NCI-H774 (cell line): ENCODE measurements at regions not wholly inside any gene's neighbourhood (a gene's known extent, or its start where the extent isn't known, plus 50 kb on each side); places are given as distances from the start of the nearest gene placed in this dataset.

ENCODE experiments used
- DNase-seq: peaks from one replicate; lab custom pipeline; 2025; lab: John Stamatoyannopoulos, UW

- DNase-seq: no peak
Observed at GRCh38 chr2:140061240-140061639, 1281.0 kb upstream of the NXPH2 start.

- no peak for DNase-seq
Observed at GRCh38 chr2:140057928-140058327, 1277.7 kb upstream of the NXPH2 start.

- no peak for DNase-seq
Observed at GRCh38 chr2:140041811-140042210, 1261.6 kb upstream of the NXPH2 start.

- DNase-seq: no peak
Observed at GRCh38 chr2:140041239-140041638, 1261.0 kb upstream of the NXPH2 start.

- no peak for DNase-seq
Observed at GRCh38 chr2:140033638-140034037, 1253.4 kb upstream of the NXPH2 start.

GRCh38 chr2:140027966-140028365, 1247.8 kb upstream of the NXPH2 start:
- DNase-seq: no peak

DNA sequence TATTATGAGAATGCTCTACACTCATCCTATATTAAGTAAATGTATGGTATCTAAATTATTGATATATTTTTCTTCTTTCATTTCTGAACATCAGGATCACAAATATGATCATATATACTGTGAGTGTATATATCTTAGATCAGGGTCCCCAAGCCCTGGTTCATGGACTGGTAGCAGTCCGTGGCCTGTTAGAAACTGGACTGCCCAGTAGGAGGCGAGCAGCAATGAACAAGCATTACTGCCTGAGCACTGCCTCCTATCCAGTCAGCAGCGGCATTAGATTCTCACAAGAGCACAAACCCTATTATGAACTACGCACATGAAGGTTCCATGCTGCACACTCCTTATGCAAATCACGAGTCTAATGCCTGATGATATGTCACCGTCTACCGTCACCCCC, 1247.1 kb upstream of the NXPH2 start:
- DNase-seq: no peak

GRCh38 chr2:140023291-140023690, 1243.1 kb upstream of the NXPH2 start:
- no peak for DNase-seq

GRCh38 chr2:140018541-140018940, 1238.4 kb upstream of the NXPH2 start:
- DNase-seq: no peak

DNA sequence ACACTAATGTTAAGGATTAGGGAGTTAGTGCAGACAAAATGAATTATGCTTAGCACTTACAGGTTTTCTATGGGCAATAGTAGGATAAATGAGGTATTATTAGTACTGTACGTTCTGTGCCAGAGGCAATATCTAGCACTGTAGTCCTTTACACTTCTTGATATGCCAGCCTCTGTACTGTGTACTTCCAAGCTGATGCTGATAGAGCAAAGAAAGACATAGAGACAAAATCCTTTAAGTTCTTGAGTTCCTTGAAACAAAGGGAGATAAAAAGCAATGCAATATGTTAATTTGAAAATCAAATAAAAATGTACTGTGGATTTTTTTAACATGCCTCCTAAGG, 1234.0 kb upstream of the NXPH2 start:
- no peak for DNase-seq

DNA sequence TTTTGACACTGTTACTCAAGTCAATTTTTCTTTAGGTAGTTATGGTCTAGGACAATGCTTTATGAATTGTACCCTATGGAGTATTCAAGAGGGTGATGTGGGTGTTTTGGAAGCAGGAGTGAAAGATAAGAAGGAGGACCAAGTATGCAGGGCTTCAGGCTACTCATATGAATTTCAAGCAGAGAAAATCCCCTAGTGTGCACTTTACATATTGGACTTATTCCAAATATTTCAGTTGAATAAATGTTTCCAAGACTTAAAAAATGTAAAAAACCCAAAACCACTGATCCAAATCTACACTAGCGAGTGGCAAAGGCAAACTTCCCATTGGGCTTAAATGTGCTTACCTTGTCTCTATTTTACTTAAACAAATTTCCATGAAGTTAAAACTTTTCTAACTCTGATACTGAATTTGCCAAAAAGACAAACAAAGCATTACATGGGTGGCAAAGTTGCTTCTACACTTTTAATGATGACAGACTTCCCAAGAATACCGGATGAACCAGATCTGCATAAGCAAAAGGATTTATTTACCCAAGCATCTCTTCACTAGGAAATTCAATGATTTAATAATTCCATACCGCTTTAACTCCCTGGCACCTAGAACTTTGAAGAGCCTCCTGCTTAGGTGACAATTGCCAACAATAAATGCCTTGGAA, 1233.5 kb upstream of the NXPH2 start:
- no peak for DNase-seq

DNA sequence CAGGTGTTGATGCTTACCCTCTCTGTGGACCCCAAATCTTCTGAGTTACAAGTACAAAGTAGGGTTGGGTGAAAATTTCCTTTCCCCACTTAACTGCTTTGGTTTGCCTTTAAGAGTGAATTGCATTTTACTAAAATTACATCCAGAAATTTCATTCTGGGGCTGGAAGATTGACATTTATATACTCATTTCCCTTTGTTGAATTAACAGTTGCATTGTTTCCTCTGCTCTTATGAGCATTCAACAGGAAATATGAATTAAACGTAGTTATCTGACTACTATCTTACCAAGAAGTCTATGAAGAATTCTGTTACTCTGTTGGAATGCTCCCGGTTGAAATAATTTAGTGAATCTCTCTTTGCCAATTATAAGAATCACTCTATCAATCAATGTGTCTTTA, 1231.1 kb upstream of the NXPH2 start:
- no peak for DNase-seq

DNA sequence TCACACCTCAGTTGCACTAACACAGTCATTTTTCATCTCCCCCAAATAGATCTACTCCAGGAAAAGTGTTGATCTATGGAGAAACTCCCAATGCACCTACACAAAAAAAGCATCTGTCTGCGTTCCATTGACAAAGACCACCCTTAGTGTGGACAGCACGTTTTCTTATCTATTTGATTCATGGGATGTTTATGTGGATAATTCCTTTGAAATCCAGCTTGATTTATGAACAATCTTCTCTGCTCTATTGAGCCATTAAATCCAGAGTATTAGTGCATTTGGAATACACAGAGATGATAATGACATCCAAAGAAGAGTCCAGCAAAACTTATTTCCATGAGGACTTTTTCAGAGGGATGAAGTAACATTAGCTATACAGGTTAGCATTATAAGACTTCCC, 1221.9 kb upstream of the NXPH2 start:
- DNase-seq: no peak

GRCh38 chr2:139992711-139993345, 1212.6 kb upstream of the NXPH2 start:
- no peak for DNase-seq

GRCh38 chr2:139992078-139992477, 1211.9 kb upstream of the NXPH2 start:
- DNase-seq: no peak

DNA sequence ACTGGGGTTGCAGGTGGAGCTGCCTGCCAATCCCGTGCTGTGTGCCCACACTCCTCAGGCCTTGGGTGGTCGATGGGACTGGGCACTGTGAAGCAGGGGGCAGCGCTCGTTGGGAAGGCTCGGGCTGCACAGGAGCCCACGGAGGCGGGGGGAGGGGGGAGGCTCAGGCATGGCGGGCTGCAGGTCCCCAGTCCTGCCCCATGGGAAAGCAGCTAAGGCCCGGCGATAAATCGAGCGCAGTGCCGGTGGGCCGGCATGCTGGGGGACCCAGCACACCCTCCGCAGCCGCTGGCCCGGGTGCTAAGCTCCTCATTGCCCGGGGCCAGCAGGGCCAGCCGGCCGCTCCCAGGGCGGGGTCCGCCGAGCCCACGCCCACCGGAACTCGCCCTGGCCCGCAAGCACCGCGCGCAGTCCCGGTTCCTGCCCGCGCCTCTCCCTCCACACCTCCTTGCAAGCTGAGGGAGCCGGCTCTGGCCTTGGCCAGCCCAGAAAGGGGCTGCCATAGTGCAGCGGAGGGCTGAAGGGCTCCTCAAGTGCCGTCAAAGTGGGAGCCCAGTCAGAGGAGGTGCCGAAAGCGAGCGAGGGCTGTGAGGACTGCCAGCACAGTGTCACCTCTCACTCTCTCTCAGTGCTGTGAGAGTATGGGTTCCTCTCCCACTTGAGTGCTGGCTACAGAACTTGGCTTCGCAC, 1210.6 kb upstream of the NXPH2 start:
- DNase-seq: no peak

DNA sequence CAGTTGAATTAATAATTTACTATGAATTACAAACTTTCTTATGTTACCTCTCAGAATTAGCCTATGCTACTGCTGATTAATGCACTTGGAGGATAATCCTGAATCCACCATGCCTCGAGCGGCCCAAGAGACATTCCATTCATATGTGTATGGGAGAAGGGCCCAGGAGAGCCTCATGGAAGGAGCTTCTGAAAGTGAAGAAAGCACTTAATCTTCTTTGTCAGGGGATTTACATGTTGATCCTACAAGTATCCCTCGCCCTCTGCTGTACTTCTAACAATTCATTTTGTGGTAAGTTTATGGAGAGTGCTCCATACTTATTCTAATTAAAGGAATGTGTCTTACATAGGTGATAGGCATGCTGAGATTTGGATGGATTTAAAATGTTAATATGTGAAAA, 1189.1 kb upstream of the NXPH2 start:
- no peak for DNase-seq

DNA sequence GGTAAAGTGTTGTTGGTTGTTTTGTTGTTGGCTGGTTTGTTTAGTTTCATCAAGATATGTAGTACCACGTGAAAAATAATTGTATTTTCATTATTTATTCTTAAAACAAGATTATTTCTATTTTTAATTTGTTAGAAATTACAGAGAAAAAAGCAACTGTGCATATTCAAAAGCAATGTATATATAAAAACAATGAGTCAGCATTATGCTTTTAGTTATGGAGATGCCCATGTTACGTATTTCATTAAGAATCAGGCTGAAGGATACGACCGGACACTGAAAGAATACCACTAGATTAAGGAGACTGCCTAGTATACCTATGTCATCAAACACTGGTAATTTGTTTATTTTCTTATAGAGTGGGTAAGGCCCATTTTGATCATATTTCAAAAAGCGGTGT, 1188.4 kb upstream of the NXPH2 start:
- no peak for DNase-seq

DNA sequence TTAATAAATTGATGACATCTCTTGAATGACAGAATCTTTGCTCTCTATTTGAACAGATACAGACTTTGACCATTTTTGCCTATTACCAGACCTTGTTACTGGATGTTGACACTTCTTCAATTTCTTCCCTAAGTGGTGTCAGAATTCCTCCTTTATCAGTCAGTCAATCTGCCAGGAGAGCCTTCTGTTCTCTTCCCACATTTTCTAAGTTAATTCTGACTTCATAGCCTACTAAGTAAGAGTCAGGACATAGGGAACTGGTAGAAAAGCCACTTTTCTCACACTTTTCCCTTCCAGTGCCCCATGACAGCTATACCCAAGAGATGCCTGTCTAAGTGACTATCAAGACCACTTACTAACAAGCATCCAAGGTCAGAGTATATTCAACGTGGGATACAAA, 1187.5 kb upstream of the NXPH2 start:
- DNase-seq: no peak

DNA sequence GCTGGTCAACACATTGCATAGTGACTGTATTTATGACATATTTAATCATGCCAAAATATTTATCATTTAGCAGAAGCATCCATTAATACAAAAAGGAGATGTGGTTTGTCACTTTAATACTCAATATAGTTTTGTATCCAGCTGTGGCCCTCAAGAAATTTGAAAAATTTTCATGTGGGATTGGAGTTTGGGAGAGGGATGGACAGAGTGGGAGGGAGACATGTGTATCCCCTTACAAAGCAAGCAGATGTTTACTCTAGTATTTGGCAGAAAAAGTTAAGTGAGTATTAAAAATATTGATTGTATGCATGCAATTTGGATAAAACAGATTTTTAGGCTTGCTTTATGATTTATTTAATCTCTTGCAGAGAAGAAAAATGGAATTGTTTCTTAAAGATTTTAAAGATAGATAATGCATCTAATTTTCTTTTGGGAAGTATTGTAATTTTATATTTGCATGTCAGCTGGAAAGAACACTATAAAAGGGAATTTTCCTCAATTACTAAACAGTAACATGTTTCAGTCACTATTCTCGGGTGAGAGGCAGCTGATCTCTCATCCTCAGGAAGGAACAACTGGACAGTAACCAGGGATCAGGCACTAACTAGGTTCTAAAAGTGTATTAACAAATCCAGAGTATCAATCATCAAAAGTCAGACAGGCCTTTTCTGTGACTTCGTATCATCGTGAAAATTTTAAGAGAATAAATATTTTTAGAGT, 1184.7 kb upstream of the NXPH2 start:
- DNase-seq: no peak

DNA sequence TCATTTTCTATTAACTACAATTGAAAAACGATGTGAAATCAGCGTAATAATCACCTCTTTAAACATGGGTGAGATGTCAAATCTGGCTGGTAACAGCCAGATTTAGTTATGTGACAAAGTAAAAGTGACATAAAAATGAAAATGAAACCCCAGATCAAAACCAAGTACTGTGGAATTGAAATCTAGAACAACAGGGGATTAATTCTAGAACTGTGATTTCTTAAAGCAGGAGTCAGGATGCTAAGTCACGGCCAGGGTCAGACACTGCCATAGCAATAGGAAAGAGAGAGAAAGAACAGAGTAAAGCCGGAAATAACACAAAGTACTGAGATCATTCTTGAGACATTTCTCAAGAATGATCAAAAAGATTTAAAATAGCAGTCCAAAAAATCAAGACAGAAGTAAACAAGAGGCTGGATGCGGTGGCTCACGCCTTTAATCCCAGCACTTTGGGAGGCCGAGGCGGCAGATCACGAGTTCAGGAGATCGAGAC, 1183.7 kb upstream of the NXPH2 start:
- DNase-seq: no peak

GRCh38 chr2:139949242-139949972, 1169.2 kb upstream of the NXPH2 start:
- DNase-seq: no peak
